Amygdala (tissue), 56 donors: ENCODE measurements at regions not wholly inside any gene's neighbourhood (a gene's known extent, or its start where the extent isn't known, plus 50 kb on each side); places are given as distances from the start of the nearest gene placed in this dataset.
"Not testable (repeated sequence)": the region's sequence is repeated elsewhere in the genome, so short reads cannot be mapped to it uniquely, and the experiment has no call there.

ENCODE experiments used
- DNase-seq, 56 donors: peaks; one replicate each; lab custom pipeline; 2025; lab: John Stamatoyannopoulos, UW

DNA sequence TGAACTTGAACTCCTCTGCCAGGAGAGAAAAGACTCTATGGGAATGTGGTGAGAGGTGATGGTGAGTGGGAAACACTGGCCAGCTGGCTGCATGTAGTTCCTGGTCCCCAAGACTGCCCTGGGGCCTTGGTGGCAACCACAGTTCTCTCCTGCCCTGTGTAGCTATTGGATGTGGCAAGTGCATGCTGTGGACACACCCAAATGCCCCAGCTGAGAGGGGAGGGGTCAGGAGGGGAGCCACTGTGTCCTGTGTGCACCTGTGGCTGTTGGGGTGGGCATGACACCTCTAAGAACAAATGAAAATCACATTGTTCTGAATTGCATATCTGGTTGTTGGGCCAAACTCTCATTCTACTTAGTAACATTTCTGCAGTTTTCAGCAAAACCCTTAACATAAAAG lies 409.6 kb downstream of the NSUN3 start:
- no peak for DNase-seq

DNA sequence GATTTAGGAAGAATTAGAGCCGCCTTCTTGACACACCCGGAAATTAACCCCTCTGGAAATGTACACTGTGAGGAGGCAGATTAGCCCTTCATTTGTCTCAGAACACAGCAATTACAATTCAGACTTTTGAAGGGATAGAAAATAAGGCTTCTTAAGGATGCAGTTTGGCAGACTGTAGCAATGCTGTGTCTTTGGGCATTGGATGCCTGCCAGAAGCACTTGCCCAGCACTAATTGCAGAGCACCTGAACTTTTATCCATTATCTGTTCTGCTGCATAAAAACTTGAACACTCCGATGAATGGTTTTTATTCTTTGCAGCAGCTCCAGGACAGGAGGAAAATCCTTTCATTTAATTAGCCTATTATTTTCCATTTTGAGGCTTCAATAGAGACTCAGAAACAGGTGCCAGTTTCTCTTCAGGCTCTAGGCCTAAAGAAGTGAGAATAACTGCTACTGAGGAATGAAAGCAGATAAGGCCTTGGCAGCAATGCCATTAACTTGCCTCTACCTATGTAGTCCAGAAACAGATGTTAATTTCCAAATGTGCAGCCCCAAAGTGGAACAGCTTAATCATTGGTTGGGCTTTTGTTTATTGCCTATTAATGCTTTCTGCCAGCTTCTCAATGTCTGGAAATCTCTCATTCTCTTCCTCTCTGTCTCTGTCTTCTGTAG lies 418.5 kb downstream of the NSUN3 start:
- DNase-seq = no peak

DNA sequence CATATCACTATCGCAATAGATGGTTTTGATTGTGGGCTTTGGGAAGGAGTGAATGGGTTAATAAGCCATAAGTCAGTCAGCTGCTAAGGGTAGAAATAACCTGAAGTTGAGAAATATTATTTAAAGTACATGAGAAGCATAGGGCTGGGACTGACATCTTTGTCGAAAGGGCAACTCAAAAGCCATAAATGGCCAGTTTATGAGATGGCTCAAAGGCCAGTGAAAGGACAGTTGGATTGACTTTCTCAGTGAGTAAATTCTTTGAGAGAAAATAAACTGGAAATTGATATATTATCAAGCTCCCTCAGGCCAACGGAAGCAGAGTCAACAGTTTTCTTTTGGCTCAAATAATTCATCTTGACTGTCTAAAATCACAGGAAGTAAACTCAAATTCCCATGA lies 419.8 kb downstream of the NSUN3 start:
- DNase-seq = no peak

DNA sequence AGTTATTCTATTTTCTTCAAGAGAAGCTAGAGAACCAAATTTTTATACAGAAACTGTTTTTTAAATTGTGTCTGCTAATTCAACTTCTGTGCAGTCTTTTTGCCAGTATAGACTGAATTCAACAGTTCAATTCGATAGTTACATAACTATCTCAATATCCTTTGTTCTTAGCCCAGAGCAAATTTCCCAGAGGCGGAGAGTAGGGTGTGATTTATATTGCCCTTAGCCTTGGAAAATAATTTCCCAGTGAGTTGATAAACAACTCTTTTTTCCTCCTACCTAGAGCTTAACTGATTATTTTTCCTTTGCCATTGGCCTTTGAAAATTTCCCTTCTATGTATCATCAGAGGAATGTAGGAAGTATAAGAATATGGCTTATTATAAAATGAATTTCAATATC lies 420.5 kb downstream of the NSUN3 start:
- no peak for DNase-seq

DNA sequence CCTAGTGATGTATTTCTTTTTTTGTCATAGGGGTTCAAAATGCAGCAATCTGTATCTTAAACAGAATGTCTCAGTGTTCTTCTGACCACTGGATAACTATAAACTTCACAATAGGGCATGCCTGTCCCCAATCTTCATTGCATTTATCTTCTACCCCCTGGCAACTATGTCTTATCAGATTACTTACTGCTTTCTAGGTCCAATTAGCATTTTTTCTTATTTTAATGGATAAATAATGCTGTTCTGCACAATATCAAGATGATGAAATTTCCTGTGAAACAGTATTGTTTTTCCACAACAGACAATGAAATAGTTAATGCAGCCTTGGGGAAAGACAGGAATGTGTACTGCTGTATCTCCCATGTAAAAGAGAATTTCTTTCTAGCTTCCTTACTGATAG lies 432.1 kb downstream of the NSUN3 start:
- no peak for DNase-seq

DNA sequence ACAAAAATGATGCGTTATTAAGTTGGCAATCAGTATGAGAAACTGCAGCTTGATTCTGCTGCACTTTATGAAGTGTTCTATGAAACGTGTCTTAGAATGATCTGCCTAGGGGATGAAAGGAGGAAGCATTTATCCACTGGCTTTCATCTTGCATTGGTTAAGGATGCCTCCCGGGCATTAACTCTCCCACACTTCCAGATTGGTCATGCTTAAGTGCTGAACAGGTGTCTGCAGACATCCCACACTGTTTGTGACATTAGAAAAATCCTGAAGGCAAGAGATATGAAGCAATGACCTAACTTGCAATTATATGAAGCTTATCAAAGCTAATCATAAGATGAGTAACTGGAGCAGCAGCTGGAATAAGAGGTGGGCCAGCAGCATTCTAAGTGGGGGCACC lies 437.3 kb downstream of the NSUN3 start:
- no peak for DNase-seq

DNA sequence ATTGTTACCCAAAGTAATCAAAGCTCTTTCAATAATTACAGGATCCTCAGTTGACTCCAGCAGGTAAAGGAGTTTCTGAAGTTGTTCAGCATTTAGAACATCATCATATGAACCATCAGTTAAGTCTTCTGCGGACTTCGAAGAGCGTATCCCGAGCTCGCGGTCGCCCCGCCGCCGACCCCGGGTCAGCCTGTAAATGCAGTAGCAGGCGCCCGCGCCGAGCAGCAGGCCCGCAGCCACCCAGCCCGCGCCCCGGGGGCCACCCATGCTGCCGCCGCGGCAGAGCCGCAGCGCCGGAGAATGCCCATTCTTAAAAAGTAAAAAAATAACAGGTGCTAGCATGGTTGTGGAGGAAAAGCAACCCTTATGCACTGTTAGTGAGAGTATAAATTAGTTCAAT lies 444.5 kb downstream of the NSUN3 start:
- DNase-seq = not testable (repeated sequence)

DNA sequence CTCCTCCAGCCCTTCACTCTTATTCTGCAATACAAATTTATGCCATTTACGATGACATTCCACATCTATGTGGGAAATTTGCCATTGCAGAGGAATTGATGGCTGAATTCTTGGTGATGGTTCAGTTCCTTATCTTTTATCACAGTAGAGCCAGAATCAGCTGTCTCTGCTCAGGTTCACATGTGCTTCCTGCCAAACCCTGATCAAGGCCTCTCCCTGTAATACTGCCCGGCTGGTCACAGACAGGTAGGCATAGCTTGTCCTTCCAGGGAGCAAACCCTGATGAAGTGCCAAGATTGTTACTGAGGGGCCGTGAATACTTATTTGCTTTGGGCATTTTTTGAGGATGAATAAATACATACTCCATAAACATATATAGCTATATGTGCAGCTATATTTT lies 450.0 kb downstream of the NSUN3 start:
- no peak for DNase-seq

DNA sequence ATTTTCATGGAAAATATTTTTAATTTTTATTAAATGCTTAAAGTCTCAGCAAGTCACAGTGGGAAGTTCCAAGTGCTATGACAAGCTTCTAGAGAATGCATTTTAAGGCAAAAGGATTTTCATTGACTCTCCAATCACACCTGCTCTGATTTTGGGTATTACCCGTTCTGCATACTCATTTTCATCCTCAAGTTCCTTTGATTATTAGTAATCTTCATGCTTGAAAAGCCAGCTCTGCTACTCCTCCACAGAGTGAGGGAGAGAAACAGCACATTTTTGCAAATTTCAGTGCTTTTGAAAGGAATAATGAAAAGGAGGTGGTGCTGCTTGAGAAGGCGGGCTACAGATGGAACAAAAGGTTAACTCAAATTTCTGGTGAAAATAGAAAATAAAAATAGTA lies 450.7 kb downstream of the NSUN3 start:
- DNase-seq = peak in 3 of 56 donors; percentile 2 to 3 (median 3)

DNA sequence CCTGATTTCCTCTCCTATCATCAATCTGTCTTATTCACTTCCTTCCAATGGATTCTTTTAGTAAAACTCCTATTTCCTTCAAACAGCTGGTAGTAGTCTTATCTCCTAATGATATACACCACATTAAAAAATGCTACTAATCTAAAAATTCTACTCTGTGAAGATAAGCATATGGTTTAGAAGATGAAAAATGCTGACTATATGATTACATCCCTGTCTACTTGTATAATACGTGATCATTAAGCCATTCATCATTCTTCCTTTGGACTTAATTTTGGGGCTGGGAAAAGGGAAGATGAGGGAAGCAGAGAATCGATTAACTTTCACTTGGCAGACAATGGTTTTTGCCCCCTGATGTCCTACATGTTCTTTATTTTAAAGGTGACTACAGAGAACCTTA lies 453.1 kb downstream of the NSUN3 start:
- DNase-seq = no peak

DNA sequence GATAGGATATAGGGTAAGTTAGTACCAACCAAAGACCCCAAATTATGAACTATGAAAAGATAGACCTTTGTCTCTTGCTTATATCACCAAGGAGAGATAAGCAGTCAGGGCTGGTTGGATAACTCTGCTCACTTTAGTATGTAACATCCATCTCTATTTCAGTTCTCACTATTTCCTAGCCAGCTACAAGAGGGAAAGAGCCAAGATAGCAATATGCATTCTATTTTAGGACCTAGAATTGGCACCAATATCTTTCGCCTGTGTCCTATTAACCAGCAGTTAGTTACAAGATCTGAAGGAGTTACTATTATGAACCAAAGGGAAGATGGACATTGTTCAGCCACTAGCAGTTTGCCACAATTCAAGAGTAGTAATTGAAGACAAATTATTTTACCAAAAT lies 457.5 kb downstream of the NSUN3 start:
- DNase-seq = no peak

DNA sequence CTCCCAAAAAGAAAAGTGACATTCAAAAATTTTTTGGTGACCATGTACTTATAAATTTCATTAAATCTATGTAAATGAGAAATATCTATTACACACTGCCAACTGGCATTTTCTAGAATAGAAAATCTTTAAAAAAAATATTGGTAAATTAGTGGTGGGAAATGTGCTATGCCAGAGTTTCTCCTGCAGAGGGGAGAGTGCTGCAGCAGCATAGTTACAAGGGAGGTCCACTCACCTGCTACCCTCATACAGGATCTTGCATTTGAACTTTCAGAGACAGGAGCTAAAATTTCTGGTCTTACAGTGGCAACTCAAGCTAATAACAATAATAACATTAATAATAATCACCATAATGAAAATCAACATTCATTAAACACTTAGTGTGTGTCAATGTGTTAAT lies 459.6 kb downstream of the NSUN3 start:
- no peak for DNase-seq

DNA sequence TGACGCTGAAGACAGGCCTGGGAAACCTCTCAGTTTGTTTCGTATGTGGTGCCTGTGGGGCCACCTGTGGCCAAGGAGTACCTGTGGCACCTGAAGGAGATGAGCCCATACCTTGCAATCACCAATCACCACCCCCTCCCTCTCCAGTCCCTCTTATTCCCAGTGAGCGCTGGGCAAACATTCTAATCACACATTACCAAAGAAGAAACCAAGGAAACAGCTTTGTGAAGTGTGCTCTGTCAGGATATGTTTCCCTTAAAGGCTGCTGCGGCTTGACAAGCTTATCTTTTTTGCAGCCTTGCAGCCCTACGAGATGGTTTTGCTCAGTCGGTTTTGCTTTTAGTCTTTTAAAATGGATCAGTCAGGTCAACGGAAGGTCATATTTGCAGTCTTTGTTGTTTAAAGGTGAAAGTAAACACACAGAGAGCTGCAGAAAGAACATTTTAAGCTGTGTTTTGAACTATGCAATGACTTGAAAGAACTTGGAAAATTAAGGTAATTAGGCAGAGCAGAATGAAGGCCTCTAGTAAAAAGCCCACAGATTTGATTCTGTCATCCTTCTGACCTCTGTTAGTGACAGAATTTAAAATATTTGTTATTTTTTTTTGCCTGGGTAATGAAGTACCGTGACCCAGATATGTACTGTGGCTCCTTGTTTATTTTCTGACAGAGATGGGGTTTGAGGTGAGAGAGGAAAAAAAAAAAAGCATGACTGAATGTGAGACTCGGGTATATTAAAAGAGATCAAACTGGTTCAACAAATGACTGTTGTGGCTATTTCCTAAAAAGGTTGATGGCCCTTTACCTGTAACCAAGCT lies 461.4 kb downstream of the NSUN3 start:
- no peak for DNase-seq

DNA sequence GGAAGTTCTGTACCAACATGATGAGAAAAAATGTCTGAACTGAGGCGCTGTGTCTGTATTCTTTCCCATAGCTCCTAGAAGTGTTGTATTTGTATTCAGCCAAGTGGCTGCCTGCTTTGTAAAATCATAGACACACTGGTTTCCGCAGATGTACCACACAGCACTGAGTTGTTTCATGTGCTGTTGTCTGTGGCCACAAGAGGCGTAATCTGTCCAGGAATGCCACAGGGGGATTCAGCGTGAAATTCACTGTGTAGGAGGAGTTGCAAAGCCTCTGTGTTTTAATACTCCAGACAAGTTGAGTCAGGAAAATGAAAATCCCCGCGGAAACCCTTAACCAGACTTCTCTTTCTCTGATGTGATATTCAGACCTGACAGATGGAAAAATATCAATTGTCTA lies 462.2 kb downstream of the NSUN3 start:
- peak in 14 of 56 donors; percentile 3 to 44 (median 8) for DNase-seq

DNA sequence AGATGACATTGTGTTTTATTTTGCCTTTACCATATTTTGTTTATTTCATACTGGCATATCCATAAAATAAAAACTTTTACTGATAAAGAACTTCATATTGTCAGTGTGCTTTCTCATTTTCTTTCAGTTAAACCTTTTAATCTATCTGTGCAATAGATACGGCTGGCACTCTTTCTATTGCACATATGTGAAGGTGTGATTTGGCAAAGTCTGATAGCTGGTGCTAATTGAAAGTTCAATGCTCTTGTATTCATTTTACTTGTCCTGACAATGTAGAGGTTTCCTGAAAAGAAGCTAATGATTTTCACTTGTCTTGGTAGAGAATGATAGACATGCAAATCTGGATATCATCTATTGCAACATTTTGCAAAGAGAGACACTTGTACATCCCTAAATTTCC lies 467.0 kb downstream of the NSUN3 start:
- DNase-seq = no peak

DNA sequence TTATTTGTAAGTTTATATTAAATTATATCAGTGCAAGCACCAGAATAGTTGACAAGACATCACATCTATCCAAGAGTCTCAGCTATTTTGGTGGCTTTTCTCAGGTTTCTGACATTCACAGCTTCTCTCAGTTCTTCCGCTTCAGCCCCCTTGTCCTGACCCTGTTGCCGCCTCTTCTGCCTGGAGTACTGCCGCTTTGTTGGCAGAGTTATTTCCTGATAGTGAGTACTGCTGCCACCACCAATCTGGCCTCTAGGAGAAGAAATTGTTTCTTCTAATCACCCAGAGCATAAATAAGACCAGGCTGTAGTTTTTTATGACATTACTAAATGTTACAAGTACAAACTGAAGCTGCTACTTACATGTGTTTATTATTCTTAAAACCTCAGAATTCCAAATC lies 470.1 kb downstream of the NSUN3 start:
- no peak for DNase-seq

DNA sequence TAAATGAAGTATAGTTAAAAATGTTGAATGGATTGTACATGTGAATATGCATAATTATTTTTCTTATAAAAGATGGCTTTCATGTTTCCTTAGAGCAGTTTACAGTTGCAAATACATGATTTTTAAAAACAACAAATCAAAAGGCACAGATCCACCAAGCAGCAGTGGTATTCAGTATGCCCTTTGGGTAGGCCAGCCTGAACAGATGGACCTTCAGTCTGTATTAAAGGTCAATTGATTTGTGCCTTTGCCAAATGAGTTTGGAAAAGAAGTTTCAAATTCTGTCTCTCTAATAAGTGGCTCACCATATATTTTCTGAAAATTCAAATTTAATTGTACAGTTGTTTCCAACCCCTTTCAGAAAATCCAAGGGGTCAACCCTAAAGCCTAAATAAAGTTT lies 477.1 kb downstream of the NSUN3 start:
- no peak for DNase-seq

DNA sequence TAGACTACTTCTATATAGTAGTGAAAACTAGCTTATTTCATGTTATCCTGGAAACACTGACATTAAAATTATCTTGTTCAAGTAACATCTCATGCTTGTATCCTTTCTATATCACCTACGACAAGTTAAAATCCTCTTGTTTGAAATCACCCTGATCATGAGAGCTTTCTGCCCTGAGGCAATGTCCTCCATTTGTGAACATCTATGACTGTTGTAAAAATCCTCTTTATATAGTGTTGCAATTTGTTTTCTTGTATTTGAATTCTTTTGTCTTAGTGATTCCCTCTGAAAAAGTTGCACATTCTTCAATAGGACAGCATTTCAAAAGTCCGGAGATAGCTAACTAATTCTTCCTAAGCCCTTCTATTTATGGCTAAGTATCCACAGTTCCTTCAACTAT lies 480.3 kb downstream of the NSUN3 start:
- DNase-seq = no peak

DNA sequence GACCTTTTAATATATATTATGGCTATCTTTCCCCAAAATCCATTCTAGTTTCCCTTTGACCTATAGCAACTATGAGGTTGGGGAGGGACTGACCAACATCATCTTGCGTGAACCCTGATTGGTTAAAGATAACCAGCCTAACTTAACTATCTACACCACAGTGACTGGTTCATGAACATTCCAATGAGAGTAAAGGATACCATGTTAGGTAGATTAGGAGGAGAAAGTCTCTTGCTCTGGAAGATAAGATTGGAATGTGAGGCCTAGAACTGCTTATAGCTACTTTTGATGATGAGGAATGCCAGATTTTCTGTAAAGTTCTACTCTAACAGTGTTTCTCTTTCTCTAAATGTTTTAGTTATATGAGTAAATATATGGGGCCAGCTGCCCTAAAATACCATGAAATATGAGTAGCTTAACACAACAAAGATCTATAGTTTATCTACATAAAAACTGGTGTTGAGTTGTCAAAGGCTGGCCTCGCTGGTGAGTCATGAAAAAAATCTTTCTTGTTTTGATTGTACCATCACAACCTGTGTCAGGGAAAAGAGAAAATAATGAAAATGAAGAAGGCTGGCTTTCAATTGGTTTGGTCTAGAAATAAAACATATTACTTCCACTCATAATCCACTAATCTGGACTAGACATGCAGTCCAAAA lies 481.4 kb downstream of the NSUN3 start:
- no peak for DNase-seq

DNA sequence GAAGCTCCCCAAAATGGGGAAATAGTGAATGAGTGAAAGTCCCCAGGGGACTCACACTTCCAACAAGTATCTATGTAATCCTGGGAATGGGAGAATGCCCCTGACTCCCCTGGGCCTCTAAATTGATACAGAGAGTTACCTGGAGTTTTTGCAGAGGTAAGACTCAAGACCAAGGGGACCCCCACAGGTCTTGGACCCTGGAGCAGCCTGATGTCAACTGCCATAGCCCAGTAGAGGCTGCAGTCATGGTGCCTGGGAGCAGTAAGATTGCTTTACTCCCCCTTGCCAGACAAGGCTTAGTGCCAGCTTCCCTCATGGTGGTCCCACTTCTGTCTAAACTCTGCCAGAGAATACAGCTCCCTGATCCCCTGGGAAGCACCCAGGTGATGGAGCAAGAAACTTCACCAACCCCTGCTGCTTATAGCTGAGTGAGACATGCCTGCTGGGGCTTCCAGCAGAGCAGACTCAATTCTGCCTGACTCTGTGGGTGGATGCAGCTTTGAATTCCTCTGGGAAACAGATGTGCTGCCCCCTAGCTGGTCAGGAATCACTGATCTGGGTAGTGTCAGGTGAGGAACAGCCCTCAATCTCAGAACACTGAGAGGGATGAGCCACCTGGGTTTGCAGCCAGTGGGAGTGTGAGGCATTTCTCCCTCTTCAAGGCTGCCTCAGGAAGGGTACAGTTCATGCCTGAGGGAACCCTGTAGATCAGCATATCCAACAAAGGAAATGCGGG lies 485.9 kb downstream of the NSUN3 start:
- no peak for DNase-seq

DNA sequence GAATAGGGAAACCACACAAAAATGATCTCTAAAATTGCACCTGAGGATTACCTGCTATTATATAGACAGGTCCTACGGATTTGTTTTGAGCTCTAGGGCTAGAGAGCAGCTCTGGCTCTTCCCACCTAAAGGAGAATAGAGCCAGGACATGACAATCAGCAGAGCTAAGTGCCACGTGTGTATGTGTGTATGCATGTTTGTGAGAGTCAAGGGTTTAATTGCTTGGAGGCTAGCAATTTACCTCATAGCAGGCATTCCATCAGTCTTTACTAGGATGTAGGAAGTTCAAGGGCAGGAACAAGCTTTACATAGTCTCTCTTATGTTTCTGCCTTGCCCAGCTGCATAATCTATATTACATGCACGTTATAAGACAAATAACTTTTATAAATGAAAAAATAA lies 498.2 kb downstream of the NSUN3 start:
- no peak for DNase-seq
